SK-N-SH (cell line): ENCODE measurements at regions not wholly inside any gene's neighbourhood (a gene's known extent, or its start where the extent isn't known, plus 50 kb on each side); places are given as distances from the start of the nearest gene placed in this dataset.

Experiments
- CTCF ChIA-PET: fragments of 300-600, 350-600 bp; formaldehyde crosslinking; extraction: SDS; loops from one replicate; lab custom pipeline; 2021; lab: Yijun Ruan, JAX
- POLR2A ChIA-PET: fragments of 350-600 bp; sonication (Branson Sonifier 250); formaldehyde crosslinking; extraction: SDS; loops from one replicate; lab custom pipeline; 2020; ENCODE audit warnings: antibody characterized with exemption, inconsistent platforms; lab: Yijun Ruan, JAX
- DNase-seq: peaks from one replicate; pipeline ENCODE4 v3.0.0; 2012
- H2AFZ ChIP-seq: fragments of 200-600 bp; sonication (generic); 2 replicates; pipeline ENCODE4 v1.8.1; 2016; ENCODE audit warnings: antibody characterized with exemption, mild to moderate bottlenecking, low read depth
- H3F3A ChIP-seq: fragments of 200-600 bp; sonication (generic); replicated peaks from 2 replicates; pipeline ENCODE3; 2016; ENCODE audit warnings: antibody characterized with exemption, mild to moderate bottlenecking; ENCODE audit not compliant: insufficient read depth
- H3K27ac ChIP-seq, 2 experiments: fragments of 200-500 bp in 1 of 2; fragments of 200-600 bp in 1 of 2; sonication (Bioruptor generic) in 1 of 2; sonication (generic), shearing (Covaris generic) in 1 of 2; 2 replicates each; pipeline versions ENCODE4 v1.5.1 to v1.6.1; 2014 to 2016; ENCODE audit warnings: low read depth in 2 of 2, inconsistent platforms in 1 of 2, low read length in 1 of 2, mild to moderate bottlenecking in 1 of 2, mixed read lengths in 1 of 2
- H3K27me3 ChIP-seq: fragments of 200-600 bp; sonication (generic), shearing (Covaris generic); 2 replicates; pipeline ENCODE4 v1.6.1; 2016; ENCODE audit warnings: mixed run types; ENCODE audit not compliant: insufficient read depth
- H3K36me3 ChIP-seq, 2 experiments: fragments of 200-500 bp in 1 of 2; fragments of 200-600 bp in 1 of 2; sonication (Bioruptor generic) in 1 of 2; sonication (generic) in 1 of 2; replicated peaks in 1 of 2; 2 replicates each; pipeline versions ENCODE3 to v1.5.1; 2014 to 2016; ENCODE audit warnings: low read length in 1 of 2, mild to moderate bottlenecking in 1 of 2; ENCODE audit not compliant: insufficient read depth in 2 of 2, control insufficient read depth in 1 of 2
- H3K4me1 ChIP-seq, 2 experiments: fragments of 200-500 bp in 1 of 2; fragments of 200-600 bp in 1 of 2; sonication (Bioruptor generic) in 1 of 2; sonication (generic), shearing (Covaris generic) in 1 of 2; 2 replicates each; pipeline versions ENCODE4 v1.5.1 to v1.6.1; 2014 to 2016; ENCODE audit warnings: low read depth in 1 of 2, low read length in 1 of 2, mixed run types in 1 of 2; ENCODE audit not compliant: insufficient read depth in 2 of 2, control insufficient read depth in 1 of 2
- H3K4me2 ChIP-seq: fragments of 200-600 bp; sonication (generic), shearing (Covaris generic); 2 replicates; pipeline ENCODE4 v1.6.1; 2017; ENCODE audit warnings: mixed run types
- H3K4me3 ChIP-seq, 2 experiments: fragments of 200-500 bp in 1 of 2; fragments of 200-600 bp in 1 of 2; sonication (Bioruptor generic) in 1 of 2; sonication (generic), shearing (Covaris generic) in 1 of 2; 2 replicates each; pipeline versions ENCODE4 v1.5.1 to v1.8.1; 2014 to 2016; ENCODE audit warnings: low read depth in 2 of 2, inconsistent platforms in 1 of 2, low read length in 1 of 2, mild to moderate bottlenecking in 1 of 2, mixed read lengths in 1 of 2, moderate library complexity in 1 of 2
- H3K79me2 ChIP-seq: fragments of 200-600 bp; sonication (generic); 2 replicates; pipeline ENCODE4 v1.8.1; 2017; ENCODE audit warnings: mild to moderate bottlenecking; ENCODE audit not compliant: insufficient read depth
- H3K9ac ChIP-seq: fragments of 200-600 bp; sonication (generic); 2 replicates; pipeline ENCODE4 v1.6.1; 2017; ENCODE audit warnings: mixed run types
- H3K9me2 ChIP-seq: fragments of 200-600 bp; sonication (generic); 2 replicates; pipeline ENCODE4 v1.6.1; 2017; ENCODE audit warnings: mixed run types
- H3K9me3 ChIP-seq: fragments of 200-600 bp; sonication (generic); 2 replicates; pipeline ENCODE4 v1.6.1; 2017; ENCODE audit warnings: mixed run types, mild to moderate bottlenecking, moderate library complexity
- H4K20me1 ChIP-seq: fragments of 200-600 bp; sonication (generic); 2 replicates; pipeline ENCODE4 v1.6.1; 2017; ENCODE audit warnings: mild to moderate bottlenecking, mixed run types; ENCODE audit not compliant: insufficient read depth
- CHD2 ChIP-seq: fragments of 150-350 bp; IDR thresholded peaks from 2 replicates; pipeline ENCODE4 v1.6.1; 2018; ENCODE audit warnings: low read length; ENCODE audit not compliant: partially characterized antibody
- ELF1 ChIP-seq: IDR thresholded peaks from 2 replicates; pipeline ENCODE4 v1.4.0; 2012
- EP300 ChIP-seq, 2 experiments: IDR thresholded peaks; 2 replicates each; pipeline versions ENCODE4 v1.4.0 to v1.6.1; 2012; ENCODE audit warnings: borderline replicate concordance in 1 of 2, low read depth in 1 of 2, low read length in 1 of 2
- EZH2phosphoT487 ChIP-seq: fragments of 200-600 bp; sonication (generic); IDR thresholded peaks from 2 replicates; pipeline ENCODE4 v1.6.1; 2017; ENCODE audit warnings: low read depth, mixed run types, mild to moderate bottlenecking, antibody characterized with exemption, moderate library complexity, borderline replicate concordance
- FOXJ3 ChIP-seq: sonication (generic); formaldehyde crosslinking; IDR thresholded peaks from 2 replicates; pipeline ENCODE4 v1.5.1; 2020; ENCODE audit warnings: mild to moderate bottlenecking, missing genetic modification reagents
- GABPA ChIP-seq: IDR thresholded peaks from 2 replicates; pipeline ENCODE4 v1.4.0; 2012; ENCODE audit warnings: low read depth, mild to moderate bottlenecking
- GATA2 ChIP-seq: sonication (generic); formaldehyde crosslinking; IDR thresholded peaks from 2 replicates; pipeline ENCODE4 v1.5.0; 2020; ENCODE audit warnings: mild to moderate bottlenecking, missing genetic modification reagents
- MAX ChIP-seq: IDR thresholded peaks from 2 replicates; pipeline ENCODE4 v1.4.0; 2012; ENCODE audit warnings: low read depth
- RAD21 ChIP-seq: IDR thresholded peaks from 2 replicates; pipeline ENCODE4 v1.6.1; 2012; ENCODE audit warnings: mild to moderate bottlenecking, low read length
- RFX5 ChIP-seq: IDR thresholded peaks from 2 replicates; pipeline ENCODE4 v1.6.1; 2012; ENCODE audit warnings: mild to moderate bottlenecking, improper control_type of control experiment, low read length
- RXRA ChIP-seq: IDR thresholded peaks from 2 replicates; pipeline ENCODE4 v1.4.0; 2012; ENCODE audit warnings: low read depth, mild to moderate bottlenecking, borderline replicate concordance
- SMC3 ChIP-seq: IDR thresholded peaks from 2 replicates; pipeline ENCODE4 v1.6.1; 2012; ENCODE audit warnings: low read depth, low read length, improper control_type of control experiment
- TAF1 ChIP-seq: IDR thresholded peaks from 2 replicates; pipeline ENCODE4 v1.6.1; 2012; ENCODE audit warnings: low read depth, mild to moderate bottlenecking, low read length, moderate library complexity, borderline replicate concordance
- TCF12 ChIP-seq: IDR thresholded peaks from 2 replicates; pipeline ENCODE4 v1.4.0; 2012
- USF1 ChIP-seq: IDR thresholded peaks from 2 replicates; pipeline ENCODE4 v1.4.0; 2012; ENCODE audit warnings: low read depth, borderline replicate concordance
- YY1 ChIP-seq: IDR thresholded peaks from 2 replicates; pipeline ENCODE4 v1.4.0; 2012; ENCODE audit warnings: low read depth, mild to moderate bottlenecking
- ZBTB33 ChIP-seq: IDR thresholded peaks from 2 replicates; pipeline ENCODE4 v1.4.0; 2012; ENCODE audit warnings: low read depth, borderline replicate concordance
- WGBS: methylation state at CpG from one replicate; pipeline ENCODE4 v1.1.6; 2017; ENCODE audit warnings: low lambda C conversion rate; 5-methylcytosine and 5-hydroxymethylcytosine counted together
- TF ChIP-seq, protein P1 (sequence below): fragments of 200-600 bp; sonication (generic); IDR thresholded peaks from 2 replicates; pipeline ENCODE4 v1.6.1; 2017; ENCODE audit warnings: antibody characterized with exemption, mild to moderate bottlenecking, moderate library complexity
- TF ChIP-seq, protein P2 (sequence below): fragments of 150-350 bp; IDR thresholded peaks from 2 replicates; pipeline ENCODE4 v1.6.1; 2017; ENCODE audit warnings: antibody characterized with exemption, low read length, low read depth, borderline replicate concordance

DNA sequence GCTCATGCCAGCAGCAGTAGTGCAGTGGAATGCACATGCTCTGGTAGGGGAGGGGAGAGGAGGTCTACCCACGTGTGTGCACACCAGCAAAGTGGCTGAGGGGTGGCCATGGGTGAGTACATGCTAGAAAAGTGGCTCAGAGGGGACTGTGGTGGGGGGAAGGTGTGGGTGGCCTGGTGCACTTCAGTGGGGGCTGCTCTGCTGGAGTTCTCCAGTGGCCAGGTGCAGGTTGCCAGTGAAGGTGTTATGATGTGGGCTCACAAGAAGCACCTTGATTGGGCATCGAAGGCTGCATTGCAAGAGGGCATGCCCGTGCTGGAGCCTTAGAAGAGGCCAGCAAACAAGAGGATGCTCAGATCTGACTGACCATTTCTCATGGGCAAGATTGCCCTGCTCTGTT, 613.6 kb upstream of the PHF14 start:
- Histone ChIP-seq H3K9ac (no peak overlapping the region), H3K36me3 (no peaks in the 10 kb centered on the region), H3F3A (no peaks in the 10 kb centered on the region), H2AFZ (no peak overlapping the region), H3K9me3 (peaks cover 8% of the 10 kb centered on the region), H3K9me2 (no peaks in the 10 kb centered on the region), H3K27ac (no peak overlapping the region), H3K4me3 (no peak overlapping the region), H4K20me1 (no peaks in the 10 kb centered on the region), H3K79me2 (no peaks in the 10 kb centered on the region), H3K27me3 (no peaks in the 10 kb centered on the region), H3K4me1 (no peaks in the 10 kb centered on the region), H3K4me2 (no peak overlapping the region)
- WGBS: 15% methylated on average over 2 of the region's 3 CpGs
- no peak for DNase-seq
- TF ChIP-seq ZBTB33 (no peak), CHD2 (no peak), EZH2phosphoT487 (no peak), RAD21 (no peak), TCF12 (no peak), GABPA (no peak), YY1 (no peak), RFX5 (no peak), TAF1 (no peak), GATA2 (CRISPR knock-in tag) (no peak), SMC3 (no peak), FOXJ3 (CRISPR knock-in tag) (no peak), RXRA (no peak), MAX (no peak), EP300 (IDR thresholded peaks at IDR 0.05; ENCODE audit: borderline replicate concordance in 1 of 2, low read depth in 1 of 2, low read length in 1 of 2) (no peak), ELF1 (no peak), USF1 (no peak)
- TF ChIP-seq, protein P1, sequence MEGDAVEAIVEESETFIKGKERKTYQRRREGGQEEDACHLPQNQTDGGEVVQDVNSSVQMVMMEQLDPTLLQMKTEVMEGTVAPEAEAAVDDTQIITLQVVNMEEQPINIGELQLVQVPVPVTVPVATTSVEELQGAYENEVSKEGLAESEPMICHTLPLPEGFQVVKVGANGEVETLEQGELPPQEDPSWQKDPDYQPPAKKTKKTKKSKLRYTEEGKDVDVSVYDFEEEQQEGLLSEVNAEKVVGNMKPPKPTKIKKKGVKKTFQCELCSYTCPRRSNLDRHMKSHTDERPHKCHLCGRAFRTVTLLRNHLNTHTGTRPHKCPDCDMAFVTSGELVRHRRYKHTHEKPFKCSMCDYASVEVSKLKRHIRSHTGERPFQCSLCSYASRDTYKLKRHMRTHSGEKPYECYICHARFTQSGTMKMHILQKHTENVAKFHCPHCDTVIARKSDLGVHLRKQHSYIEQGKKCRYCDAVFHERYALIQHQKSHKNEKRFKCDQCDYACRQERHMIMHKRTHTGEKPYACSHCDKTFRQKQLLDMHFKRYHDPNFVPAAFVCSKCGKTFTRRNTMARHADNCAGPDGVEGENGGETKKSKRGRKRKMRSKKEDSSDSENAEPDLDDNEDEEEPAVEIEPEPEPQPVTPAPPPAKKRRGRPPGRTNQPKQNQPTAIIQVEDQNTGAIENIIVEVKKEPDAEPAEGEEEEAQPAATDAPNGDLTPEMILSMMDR: no peak
- TF ChIP-seq, protein P2, sequence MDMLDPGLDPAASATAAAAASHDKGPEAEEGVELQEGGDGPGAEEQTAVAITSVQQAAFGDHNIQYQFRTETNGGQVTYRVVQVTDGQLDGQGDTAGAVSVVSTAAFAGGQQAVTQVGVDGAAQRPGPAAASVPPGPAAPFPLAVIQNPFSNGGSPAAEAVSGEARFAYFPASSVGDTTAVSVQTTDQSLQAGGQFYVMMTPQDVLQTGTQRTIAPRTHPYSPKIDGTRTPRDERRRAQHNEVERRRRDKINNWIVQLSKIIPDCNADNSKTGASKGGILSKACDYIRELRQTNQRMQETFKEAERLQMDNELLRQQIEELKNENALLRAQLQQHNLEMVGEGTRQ: no peak
- ChIA-PET POLR2A (no interaction called here), CTCF (no interaction called here)
